Epidermal melanocyte (primary cell): ENCODE measurements at regions not wholly inside any gene's neighbourhood (a gene's known extent, or its start where the extent isn't known, plus 50 kb on each side); places are given as distances from the start of the nearest gene placed in this dataset.

Source experiments
- DNase-seq: peaks from one replicate; pipeline ENCODE4 v3.0.0; 2011; ENCODE audit warnings: low spot score; ENCODE audit not compliant: insufficient read length

DNA sequence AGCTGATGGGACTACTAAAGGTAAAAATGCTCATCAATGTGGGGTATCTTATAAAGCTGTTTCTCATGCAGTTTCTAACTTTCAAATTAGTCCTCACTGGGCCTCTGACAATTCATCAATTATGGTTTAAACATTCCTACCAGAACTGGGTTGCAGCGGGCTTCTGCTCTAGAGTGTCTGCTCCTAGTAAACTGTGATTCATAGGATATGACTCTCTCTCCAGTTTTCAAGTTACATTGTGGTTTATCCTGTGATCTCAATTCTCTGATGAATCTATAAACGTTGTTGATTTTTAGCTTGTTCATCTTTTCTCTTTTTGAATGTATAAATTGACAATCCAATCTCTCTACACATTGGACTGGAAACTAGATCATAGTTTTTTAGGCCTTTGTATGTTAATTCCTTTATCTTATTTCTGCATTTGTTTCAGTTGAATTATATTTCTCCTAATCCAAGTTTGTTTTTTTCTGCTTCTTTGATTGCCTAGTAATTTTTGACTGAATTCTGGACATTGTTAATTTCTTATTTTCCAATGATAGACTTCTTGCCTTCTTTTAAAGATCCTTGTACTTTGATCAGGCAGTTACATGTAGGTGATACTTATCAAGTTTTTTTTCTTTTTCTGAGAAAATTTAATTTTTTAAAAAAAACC, 822.6 kb downstream of the TLE1 start:
- no peak for DNase-seq

- DNase-seq = no peak
These were observed 823.2 kb downstream of the TLE1 start for GRCh38 chr9:80866121-80866520.

GRCh38 chr9:80843028-80843427, 846.3 kb downstream of the TLE1 start:
- DNase-seq = no peak

DNA sequence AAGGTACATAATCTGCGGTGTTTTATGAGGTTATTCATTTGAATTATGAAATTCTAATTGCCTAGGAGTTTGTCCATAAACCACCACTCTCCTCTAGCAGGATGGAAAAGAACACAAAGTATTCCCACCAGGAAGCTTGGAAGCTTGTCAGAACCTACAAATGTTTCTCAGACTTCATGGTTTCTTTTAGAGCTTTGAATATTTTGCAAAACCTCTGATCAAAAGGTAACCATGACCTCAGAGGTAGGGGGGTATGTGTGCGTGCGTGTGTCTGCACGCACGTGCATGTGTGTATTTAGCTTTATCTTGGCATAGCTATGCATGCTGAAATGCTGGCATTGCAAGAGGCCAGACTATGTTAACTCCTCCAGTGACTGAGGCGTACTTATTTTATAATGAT, 847.0 kb downstream of the TLE1 start:
- DNase-seq = no peak

DNA sequence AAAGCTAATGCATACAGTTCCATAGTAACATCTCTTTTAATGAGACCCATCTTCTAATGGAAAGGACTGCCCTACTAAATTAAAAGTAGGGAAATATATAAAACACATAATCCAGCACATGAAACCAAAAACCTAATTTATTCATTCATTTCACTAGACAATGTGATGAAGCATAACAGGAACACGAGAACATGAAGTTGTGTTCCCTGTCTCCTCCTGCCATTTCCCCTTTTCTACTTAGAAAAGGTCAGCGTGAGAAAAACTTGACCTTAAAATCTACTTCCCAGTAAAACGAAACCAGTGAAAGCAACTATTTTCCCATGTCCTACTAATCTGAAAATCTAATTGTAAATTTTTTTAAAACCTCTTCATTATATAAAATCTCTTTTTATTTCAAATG, 847.5 kb downstream of the TLE1 start:
- no peak for DNase-seq

DNA sequence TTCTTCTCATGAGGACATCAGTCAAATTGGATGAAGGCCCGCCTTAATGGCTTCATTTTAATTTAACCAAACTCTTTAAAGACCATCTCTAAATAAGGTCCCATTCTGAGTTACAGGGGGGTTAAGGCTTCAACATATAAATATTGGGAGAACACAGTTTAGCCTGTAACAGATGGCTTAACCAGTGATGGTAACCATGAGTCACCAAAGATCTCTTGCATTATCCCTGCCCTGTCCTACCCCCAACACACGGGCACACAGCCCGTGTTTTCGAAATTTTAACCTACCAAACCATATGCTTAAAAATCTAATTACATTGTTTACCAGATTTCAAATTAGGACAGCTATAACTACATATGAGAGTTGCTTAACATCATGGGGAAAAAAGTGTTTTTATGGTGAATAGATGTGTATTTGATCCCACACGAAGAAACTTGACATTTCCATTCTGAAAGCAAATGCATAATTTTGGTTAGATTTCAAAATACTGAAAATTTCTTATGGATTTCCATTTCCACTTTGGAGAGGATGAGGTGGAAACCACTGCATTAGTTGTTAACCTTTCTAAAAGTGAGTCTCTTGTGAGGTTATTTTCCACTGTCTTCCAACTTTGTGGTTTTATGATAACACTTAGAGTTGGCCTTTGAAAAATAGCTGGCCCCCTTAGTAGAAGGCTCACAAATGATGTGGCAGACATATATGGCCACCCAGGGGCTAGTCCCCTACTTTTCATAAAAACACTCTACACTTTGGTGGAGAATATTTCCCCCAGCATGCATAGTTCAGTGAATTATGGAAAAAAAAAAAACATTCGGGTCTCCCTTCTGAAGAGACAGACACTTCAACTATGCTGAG, 849.3 kb downstream of the TLE1 start:
- DNase-seq = no peak

- DNase-seq = no peak
These were observed 853.3 kb downstream of the TLE1 start for GRCh38 chr9:80836013-80836412.

DNA sequence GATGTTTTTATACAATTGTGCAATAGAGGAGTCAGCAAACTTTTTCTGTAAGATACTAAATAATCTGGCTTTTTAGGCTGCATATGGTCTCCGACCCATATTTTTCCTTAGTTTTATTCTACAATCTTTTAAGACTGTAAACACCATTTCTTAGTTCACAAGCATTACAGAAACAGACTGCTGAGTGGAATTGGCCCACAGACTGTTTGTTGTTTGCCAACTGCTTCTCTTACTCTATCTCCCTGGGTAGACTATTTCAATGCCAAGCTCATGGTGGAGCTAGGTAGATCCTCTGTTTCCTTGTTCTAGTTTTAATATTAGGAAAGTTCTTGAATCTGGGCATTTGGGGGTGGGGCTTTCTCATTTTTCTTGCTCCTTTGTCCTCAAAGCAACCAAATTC, 857.6 kb downstream of the TLE1 start:
- DNase-seq = no peak

DNA sequence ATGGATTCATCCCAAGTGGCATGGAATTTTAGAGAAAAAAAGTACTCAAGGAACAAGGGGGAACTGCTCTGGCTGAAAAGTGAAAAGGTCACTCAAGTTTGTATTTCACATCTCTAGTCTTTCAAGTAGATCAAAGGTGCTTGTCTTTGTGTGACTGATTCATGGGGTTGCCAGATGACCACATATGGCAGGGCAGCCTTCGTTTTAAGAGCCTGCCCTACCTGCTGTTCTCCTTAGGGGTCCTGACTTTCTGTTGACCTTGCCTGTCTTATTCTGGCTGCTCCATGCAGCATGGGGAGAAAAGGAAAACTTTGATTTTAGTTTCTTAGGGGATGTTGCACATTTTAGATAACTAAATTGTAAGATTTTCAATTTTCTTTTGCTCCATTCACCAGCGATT, 877.7 kb downstream of the TLE1 start:
- DNase-seq = no peak

- DNase-seq = no peak
These were observed 878.3 kb downstream of the TLE1 start for GRCh38 chr9:80811003-80811402.

GRCh38 chr9:80806671-80807070, 882.7 kb downstream of the TLE1 start:
- no peak for DNase-seq

DNA sequence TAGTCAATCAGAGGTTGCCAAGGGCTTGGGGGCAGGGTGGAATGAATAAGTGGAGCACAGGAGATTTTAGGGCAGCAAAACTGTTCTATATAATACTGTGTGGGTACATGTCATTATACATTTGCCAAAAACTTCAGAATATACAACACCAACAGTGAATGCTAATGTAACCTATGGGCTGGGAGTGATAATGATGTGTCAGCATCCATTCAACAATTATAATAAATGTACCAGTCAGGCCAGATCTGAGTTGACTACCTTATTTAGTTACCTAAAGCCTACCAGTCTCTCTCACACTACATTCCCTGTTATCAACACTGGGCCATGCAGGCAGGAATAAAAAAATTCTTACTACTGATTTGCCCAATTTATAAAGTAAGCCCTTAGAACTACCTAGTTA, 884.5 kb downstream of the TLE1 start:
- no peak for DNase-seq

DNA sequence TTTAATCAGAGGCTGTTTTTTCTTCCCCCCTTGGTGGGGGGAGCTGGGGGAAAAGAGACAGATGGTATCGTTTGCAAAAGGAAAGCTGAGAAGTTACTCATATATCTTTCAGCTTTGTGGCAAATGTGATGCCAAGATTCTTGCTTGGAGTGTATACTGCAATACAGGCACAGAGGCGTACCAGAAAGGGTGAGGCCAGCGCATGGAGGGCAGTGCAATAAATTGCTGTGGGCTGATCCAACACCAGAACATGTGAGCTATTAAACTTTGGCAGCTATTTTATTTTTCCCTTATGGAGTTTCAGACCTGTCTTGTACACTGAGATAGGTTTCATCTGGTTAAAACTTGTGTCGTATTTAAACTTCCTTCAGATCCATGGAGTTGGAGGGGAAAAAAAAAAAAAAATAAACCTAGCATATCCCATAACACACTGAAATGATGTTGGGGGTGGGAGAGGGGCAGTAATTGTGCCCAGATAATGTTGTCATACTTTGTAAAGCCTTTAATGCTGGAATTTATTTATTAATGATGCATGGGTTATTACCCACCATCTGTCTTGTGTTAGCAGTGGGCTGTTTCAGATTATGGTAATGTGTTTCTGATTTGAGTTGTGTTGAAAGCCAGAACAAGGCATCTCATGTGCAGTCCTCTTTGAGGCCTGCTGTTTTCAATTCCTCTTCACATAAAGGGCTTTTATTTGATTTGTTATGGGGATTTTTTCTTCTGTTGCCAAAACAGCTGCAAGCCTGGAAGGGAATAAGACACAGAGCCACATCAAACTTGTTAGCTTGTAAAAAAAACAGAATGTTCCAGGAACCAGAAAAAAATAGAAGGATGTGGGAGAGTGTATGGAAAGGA, 891.3 kb downstream of the TLE1 start:
- DNase-seq = peak; percentile 77

DNA sequence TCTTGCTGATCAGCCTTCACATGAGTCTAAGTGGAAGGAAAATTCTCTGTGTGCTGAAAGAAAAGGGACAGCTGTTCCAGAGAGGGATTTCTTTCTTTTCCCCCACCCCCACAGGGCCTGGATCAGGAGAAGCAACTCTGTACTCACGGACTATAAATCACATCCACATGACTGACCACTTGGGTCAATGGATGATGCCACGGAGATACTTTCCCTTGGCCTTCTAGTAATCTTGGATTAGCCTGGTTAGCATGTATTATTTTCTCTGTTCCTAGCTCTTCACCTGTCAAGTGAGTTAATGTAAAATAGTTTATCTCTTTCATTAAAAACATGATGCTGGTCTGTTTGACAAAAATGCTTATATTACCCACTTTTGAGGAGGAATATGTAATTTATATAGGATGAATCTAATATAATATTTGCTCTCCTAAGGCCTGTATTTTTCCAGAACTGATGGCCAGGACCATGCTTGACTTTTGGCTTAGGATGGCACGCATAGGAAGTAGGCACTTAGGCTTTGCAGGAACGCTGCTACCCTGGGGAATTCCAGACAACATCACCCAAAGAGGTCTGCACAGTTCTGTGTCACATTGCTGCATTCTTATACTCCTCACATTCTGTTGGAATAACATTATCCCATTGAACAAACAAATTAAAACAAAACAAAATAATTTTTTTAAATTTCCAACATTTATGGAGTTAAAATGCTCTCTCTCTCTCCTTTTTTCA, 892.1 kb downstream of the TLE1 start:
- DNase-seq = no peak

DNA sequence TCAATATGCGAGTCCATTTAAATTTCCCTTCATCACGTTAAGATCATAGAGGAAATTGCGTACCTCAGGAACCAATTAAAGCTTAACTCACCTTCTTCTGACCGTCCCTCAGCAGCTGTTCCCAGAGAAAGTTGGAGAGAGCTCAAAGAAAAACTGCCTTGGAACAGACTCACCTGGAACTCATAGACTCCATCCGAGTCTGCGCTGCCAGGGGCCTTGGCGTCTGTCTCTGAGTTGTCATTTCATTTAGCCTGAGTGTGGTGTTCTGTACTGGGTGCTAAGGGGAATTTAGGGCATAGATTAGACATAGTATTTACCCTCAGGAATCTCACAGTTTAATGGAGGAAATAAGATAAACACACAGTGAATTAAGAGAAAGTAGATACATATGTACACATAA, 892.7 kb downstream of the TLE1 start:
- no peak for DNase-seq

DNA sequence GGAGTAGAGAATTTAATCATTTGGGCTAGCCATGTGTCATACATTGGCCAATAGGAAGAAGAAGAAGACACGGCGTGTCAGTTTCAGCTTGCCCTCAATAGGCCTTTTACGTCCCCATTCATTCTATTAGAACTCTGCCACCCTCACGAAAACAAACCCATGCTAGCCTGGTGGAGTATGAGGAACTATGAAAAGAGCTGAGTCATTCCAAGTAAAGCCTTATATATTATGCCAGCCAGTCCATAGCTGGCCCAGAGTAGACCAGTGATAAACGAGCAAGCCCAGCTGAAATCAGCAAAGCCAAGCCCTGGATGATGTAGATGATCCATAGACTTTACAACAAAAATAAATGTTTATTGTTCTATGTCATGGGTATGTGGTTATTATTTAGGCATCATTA, 895.1 kb downstream of the TLE1 start:
- no peak for DNase-seq

DNA sequence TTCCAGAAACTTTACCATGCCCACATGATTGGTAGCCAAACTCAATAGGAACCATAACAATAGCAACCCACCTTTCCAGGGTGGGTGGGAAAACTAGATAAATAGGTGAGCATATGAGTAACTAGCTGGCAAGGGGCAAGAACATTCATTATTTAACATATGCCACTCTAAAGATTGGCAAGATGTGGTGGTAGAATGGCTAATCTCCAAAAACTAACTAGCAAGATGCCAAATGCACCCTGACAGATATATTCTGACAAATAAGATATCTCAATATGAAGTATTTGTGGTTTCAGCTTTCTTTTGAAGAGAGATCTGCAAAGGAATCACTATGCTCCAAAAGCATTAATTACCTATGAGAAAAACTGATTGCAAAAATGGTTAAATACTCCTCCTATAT, 895.6 kb downstream of the TLE1 start:
- DNase-seq = no peak

DNA sequence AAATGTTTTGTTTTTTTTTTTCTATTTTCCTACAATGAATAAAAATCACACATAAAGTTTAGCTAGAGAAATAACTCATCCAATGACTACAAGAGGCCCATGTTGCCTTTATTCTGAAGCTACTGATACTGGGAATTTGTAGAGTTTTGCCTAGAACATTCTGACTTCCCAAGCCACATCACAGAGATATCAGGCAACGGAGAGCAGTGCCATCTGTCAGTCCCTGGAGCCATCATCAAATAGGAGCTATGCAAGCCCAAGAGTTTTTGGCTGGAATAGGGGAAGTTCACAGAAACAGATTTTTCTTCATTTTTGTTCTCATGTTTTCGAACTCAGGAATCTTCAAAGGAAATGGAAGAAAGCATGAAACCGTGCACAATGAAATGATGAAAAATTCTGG, 896.6 kb downstream of the TLE1 start:
- DNase-seq = no peak

GRCh38 chr9:80791836-80792235, 897.5 kb downstream of the TLE1 start:
- no peak for DNase-seq

GRCh38 chr9:80790764-80791163, 898.6 kb downstream of the TLE1 start:
- DNase-seq = no peak

DNA sequence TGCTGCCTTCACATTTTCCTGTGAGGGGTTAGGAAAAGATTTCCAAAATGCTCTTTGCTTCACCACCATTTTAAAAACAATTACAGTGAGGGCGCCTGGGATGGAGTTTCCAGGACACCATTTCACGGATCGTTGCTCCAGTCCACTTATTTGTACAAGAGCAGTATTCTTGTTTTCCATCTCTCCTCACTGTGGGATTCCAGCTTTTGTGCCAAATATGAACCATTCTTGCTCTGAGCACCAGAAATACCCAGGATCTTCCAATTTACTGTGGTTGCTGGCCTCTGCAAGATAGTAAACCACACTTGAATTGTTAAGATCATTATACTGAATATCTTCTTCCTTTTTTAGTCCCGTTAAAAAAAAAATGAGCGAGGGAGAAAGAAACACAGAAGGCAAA, 899.5 kb downstream of the TLE1 start:
- no peak for DNase-seq
